ENCODE measurements at regions not wholly inside any gene's neighbourhood (a gene's known extent, or its start where the extent isn't known, plus 50 kb on each side); places are given as distances from the start of the nearest gene placed in this dataset.

DNA sequence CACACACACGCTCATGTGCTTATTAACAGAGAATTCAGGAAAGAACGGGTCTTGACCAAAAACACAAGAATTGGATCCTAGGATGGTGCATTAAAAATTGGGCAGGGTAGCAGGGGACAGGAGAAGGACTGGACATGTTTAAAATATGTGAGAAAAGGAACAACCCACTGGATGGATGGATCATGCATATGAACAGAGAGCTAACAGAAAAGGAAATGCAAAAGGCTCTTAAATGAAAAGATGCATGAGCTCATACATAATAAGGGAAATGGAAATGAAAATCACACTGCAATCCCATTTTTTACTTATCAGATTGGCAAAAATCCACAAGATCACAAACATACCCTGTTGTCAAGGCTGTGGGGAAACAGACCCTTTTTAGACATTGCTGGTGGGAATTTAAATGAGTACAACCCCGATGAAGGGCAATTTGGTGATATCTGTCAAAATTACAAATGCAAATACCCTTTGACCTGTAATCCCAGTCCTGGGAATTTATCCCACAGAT lies 440.6 kb upstream of the SLC14A2 start:
- no peaks in the 10 kb centered on the region for H3K4me1 ChIP-seq (ENCODE audit: control insufficient read depth in 1 of 2, insufficient read depth in 1 of 2, low read depth in 1 of 2, low read length in 1 of 2)
- TF ChIP-seq, protein P1, sequence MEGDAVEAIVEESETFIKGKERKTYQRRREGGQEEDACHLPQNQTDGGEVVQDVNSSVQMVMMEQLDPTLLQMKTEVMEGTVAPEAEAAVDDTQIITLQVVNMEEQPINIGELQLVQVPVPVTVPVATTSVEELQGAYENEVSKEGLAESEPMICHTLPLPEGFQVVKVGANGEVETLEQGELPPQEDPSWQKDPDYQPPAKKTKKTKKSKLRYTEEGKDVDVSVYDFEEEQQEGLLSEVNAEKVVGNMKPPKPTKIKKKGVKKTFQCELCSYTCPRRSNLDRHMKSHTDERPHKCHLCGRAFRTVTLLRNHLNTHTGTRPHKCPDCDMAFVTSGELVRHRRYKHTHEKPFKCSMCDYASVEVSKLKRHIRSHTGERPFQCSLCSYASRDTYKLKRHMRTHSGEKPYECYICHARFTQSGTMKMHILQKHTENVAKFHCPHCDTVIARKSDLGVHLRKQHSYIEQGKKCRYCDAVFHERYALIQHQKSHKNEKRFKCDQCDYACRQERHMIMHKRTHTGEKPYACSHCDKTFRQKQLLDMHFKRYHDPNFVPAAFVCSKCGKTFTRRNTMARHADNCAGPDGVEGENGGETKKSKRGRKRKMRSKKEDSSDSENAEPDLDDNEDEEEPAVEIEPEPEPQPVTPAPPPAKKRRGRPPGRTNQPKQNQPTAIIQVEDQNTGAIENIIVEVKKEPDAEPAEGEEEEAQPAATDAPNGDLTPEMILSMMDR (IDR thresholded peaks at IDR 0.05) = no peak

DNA sequence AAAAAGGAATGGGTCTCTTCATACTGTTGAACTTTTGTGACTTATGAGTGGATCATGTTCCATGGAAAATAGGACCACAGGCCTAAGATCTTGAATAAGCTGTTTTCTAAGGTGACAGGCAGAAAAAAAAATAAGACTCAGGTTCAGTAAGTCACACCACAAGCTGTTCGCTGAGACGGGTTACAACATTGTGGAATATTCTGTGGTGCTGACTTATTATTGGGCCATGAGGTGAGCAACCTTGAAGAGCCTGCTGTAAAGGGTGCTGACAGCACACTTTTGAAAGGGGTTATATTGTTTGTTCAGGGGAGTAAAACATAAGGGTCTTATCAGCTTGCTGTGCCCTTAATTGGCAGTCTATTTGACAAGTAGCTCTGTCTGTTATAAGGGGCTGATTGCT lies 439.8 kb upstream of the SLC14A2 start:
- Histone ChIP-seq H3K36me3 (no peaks in the 10 kb centered on the region), H3K4me3 (ENCODE audit: low read depth in 1 of 2, low read length in 1 of 2) (no peak overlapping the region), H3K27me3 (no peaks in the 10 kb centered on the region), H3K4me1 (ENCODE audit: control insufficient read depth in 1 of 2, insufficient read depth in 1 of 2, low read depth in 1 of 2, low read length in 1 of 2) (no peaks in the 10 kb centered on the region), H3K27ac (no peak overlapping the region), H3K9me3 (no peaks in the 10 kb centered on the region)
- TF ChIP-seq, protein P1 (IDR thresholded peaks at IDR 0.05) = no peak

More for the DNA sequence above, 440.6 kb upstream of the SLC14A2 start:
- no peaks in the 10 kb centered on the region for H3K27me3 ChIP-seq
- H3K36me3 ChIP-seq = no peaks in the 10 kb centered on the region
- no peak overlapping the region for H3K27ac ChIP-seq
- no peak overlapping the region for H3K4me3 ChIP-seq (ENCODE audit: low read depth in 1 of 2, low read length in 1 of 2)
- H3K9me3 ChIP-seq = no peaks in the 10 kb centered on the region

DNA sequence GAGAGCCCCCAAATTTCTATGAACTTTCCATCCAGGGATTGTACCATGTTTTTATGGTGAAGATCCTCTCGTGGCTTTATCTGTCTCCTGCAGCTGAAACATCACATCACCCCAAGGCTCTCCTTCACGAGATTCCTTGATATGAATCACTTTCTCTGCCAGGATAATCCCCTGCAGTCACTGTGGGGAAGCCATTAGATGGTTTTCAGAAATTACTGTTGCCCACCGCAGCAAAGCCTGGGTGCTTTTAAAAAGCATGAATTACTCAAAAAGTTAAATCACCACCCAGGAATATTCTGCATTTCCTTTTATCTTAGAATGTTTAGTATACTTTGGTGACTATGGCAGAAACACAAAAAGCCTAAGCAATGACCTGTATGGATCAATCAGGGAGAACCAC lies 428.4 kb upstream of the SLC14A2 start:
- no peaks in the 10 kb centered on the region for H3K27me3 ChIP-seq
- TF ChIP-seq, protein P1 (IDR thresholded peaks at IDR 0.05) = no peak
- no peak overlapping the region for H3K4me3 ChIP-seq (ENCODE audit: low read depth in 1 of 2, low read length in 1 of 2)
- H3K36me3 ChIP-seq = no peaks in the 10 kb centered on the region
- H3K27ac ChIP-seq = no peak overlapping the region
- no peaks in the 10 kb centered on the region for H3K9me3 ChIP-seq
- H3K4me1 ChIP-seq (ENCODE audit: control insufficient read depth in 1 of 2, insufficient read depth in 1 of 2, low read depth in 1 of 2, low read length in 1 of 2) = no peaks in the 10 kb centered on the region

DNA sequence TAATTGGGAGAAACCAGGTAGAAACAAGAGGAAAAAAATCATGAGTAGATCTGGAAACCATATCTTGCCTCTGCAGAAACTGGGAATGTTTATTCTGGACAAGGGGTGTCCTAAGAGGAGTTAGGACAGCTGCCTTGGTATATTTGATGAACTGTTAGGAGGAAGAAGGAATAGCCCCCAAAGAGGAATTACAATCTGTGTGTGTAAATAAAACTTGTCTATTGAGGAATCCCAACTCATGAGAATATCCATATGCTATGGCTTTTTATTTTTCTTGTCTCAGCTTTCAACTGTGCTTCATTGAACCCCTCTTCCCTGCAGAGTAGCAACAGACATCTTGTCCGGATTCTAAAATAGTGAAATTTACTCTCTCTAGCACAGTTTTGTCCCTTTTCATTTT lies 423.5 kb upstream of the SLC14A2 start:
- Histone ChIP-seq H3K27me3 (no peaks in the 10 kb centered on the region), H3K27ac (no peak overlapping the region), H3K9me3 (no peaks in the 10 kb centered on the region), H3K36me3 (no peaks in the 10 kb centered on the region), H3K4me1 (ENCODE audit: control insufficient read depth in 1 of 2, insufficient read depth in 1 of 2, low read depth in 1 of 2, low read length in 1 of 2) (no peaks in the 10 kb centered on the region), H3K4me3 (ENCODE audit: low read depth in 1 of 2, low read length in 1 of 2) (no peak overlapping the region)
- TF ChIP-seq, protein P1 (IDR thresholded peaks at IDR 0.05) = no peak

DNA sequence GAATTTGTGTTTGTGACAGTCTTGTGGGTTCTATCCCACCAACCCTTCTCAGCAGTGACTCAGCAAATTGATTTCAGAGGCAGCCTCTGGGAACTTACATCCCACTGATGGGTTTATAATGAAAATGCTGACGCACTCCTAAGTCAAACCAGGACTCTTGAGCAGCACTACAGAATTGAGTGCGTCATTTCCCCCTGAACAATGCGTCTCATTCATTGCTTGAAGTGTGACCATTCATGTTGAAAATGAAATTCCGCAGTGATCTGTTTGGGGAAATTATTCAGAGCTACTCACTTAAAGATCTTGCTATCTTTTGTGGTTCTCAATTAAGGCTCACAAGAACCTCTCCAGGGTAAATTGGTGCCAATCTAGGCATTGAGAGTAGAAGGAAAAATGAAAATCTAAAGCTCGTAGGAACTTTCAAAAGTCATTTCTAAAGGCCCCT lies 417.7 kb upstream of the SLC14A2 start:
- H3K4me3 ChIP-seq (ENCODE audit: low read depth in 1 of 2, low read length in 1 of 2) = no peak overlapping the region
- H3K27ac ChIP-seq = no peak overlapping the region
- H3K36me3 ChIP-seq = no peaks in the 10 kb centered on the region
- H3K27me3 ChIP-seq = no peaks in the 10 kb centered on the region
- TF ChIP-seq, protein P1 (IDR thresholded peaks at IDR 0.05) = no peak
- H3K4me1 ChIP-seq (ENCODE audit: control insufficient read depth in 1 of 2, insufficient read depth in 1 of 2, low read depth in 1 of 2, low read length in 1 of 2) = no peaks in the 10 kb centered on the region
- no peaks in the 10 kb centered on the region for H3K9me3 ChIP-seq

DNA sequence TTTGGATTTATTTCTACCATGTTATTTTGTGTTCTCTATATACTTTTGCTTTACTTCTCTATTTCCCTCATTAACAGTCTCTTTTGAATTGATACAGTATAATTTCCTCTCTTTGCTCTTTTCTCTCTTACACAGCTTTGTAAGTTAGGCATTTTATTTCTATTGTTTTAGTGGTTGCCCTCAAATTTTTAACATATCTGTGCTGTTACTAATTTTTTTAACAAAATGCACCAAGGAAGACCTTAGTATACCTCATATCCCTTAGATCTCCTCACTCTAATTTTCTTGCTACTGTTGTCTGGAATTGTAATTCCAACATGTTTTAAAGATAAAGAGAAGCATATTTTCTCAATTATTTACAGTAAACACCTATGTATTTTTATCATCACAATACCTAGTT lies 416.8 kb upstream of the SLC14A2 start:
- Histone ChIP-seq H3K27ac (no peak overlapping the region), H3K4me1 (ENCODE audit: control insufficient read depth in 1 of 2, insufficient read depth in 1 of 2, low read depth in 1 of 2, low read length in 1 of 2) (no peaks in the 10 kb centered on the region)
- TF ChIP-seq, protein P1 (IDR thresholded peaks at IDR 0.05) = no peak

More for the DNA sequence above, 416.8 kb upstream of the SLC14A2 start:
- no peaks in the 10 kb centered on the region for H3K27me3 ChIP-seq
- no peaks in the 10 kb centered on the region for H3K9me3 ChIP-seq
- no peak overlapping the region for H3K4me3 ChIP-seq (ENCODE audit: low read depth in 1 of 2, low read length in 1 of 2)
- no peaks in the 10 kb centered on the region for H3K36me3 ChIP-seq

Measured in neutrophil (primary cell).